ENCODE measurements at regions not wholly inside any gene's neighbourhood (a gene's known extent, or its start where the extent isn't known, plus 50 kb on each side); places are given as distances from the start of the nearest gene placed in this dataset.
"Not testable (repeated sequence)": the region's sequence is repeated elsewhere in the genome, so short reads cannot be mapped to it uniquely, and the experiment has no call there.

- TF ChIP-seq AEBP2 (tag by site-specific recombination; IDR thresholded peaks at IDR 0.05; ENCODE audit: borderline replicate concordance); ZNF677 (tag by site-specific recombination; IDR thresholded peaks at IDR 0.05); CTCF (tag by site-specific recombination; IDR thresholded peaks at IDR 0.05); ZNF335 (tag by site-specific recombination; conservative IDR thresholded peaks at IDR 0.05); ZNF558 (tag by site-specific recombination; IDR thresholded peaks at IDR 0.05); HOXD13 (CRISPR knock-in tag; IDR thresholded peaks at IDR 0.05; ENCODE audit: borderline replicate concordance); ZNF785 (tag by site-specific recombination; IDR thresholded peaks at IDR 0.05); PATZ1 (tag by site-specific recombination; IDR thresholded peaks at IDR 0.05); ZNF692 (tag by site-specific recombination; IDR thresholded peaks at IDR 0.05); ZNF76 (tag by site-specific recombination; IDR thresholded peaks at IDR 0.05; ENCODE audit: borderline replicate concordance, low read depth); ZNF626 (tag by site-specific recombination; IDR thresholded peaks at IDR 0.05); ZNF391 (tag by site-specific recombination; IDR thresholded peaks at IDR 0.05; ENCODE audit: borderline replicate concordance, low read depth): not testable (repeated sequence)
Observed at GRCh38 chr21:5162693-5163574, 5358.4 kb upstream of the TPTE start.

Data from HEK293 (cell line).